MCF 10A (cell line): ENCODE measurements at regions not wholly inside any gene's neighbourhood (a gene's known extent, or its start where the extent isn't known, plus 50 kb on each side); places are given as distances from the start of the nearest gene placed in this dataset.

Source experiments
- BruUV-seq: library from RNA; stranded (reverse); fragments of 400-500 nt; replicated peaks from 2 replicates; lab custom pipeline; 2021; lab: Mats Ljungman, UMichigan
- CTCF ChIA-PET: fragments of 300-600 bp; sonication (Branson Sonifier 250); formaldehyde crosslinking; extraction: SDS; loops from one replicate; lab custom pipeline; 2021; ENCODE audit warnings: antibody characterized with exemption, inconsistent platforms; lab: Yijun Ruan, JAX
- POLR2A ChIA-PET: fragments of 300-600, 350-650 bp; sonication (Branson Sonifier 250); formaldehyde crosslinking; extraction: SDS; loops from one replicate; lab custom pipeline; 2020; ENCODE audit warnings: antibody characterized with exemption, inconsistent platforms; lab: Yijun Ruan, JAX
- DNase-seq: peaks from one replicate; pipeline ENCODE4 v3.0.0-alpha.2; 2018; ENCODE audit not compliant: unreplicated experiment
- H3K27ac Mint-ChIP-seq: one replicate; pipeline ENCODE4 v1.8.0; 2022; ENCODE audit warnings: mild to moderate bottlenecking, low read depth, mixed read lengths; ENCODE audit not compliant: unreplicated experiment
- H3K27me3 Mint-ChIP-seq: one replicate; pipeline ENCODE4 v1.8.0; 2022; ENCODE audit warnings: mixed read lengths; ENCODE audit not compliant: insufficient read depth, unreplicated experiment
- H3K36me3 Mint-ChIP-seq: one replicate; pipeline ENCODE4 v1.8.0; 2022; ENCODE audit warnings: mild to moderate bottlenecking, moderate library complexity, mixed read lengths; ENCODE audit not compliant: insufficient read depth, unreplicated experiment
- H3K4me1 Mint-ChIP-seq: one replicate; pipeline ENCODE4 v1.8.0; 2022; ENCODE audit warnings: mixed read lengths; ENCODE audit not compliant: insufficient read depth, unreplicated experiment
- H3K4me3 Mint-ChIP-seq: one replicate; pipeline ENCODE4 v1.8.0; 2022; ENCODE audit warnings: mild to moderate bottlenecking, moderate library complexity, mixed read lengths; ENCODE audit not compliant: unreplicated experiment
- H3K9me3 Mint-ChIP-seq: one replicate; pipeline ENCODE4 v1.8.0; 2022; ENCODE audit warnings: mixed read lengths; ENCODE audit not compliant: unreplicated experiment
- intact Hi-C: fragments of 100-400 bp; cut with micrococcal nuclease; formaldehyde crosslinking; loops from 2 replicates; pipeline ENCODE4 v1.14.1; 2022
- TF ChIP-seq, protein P1 (sequence below): fragments of 200-600 bp; IDR thresholded peaks from one replicate; pipeline ENCODE4 v1.8.0; 2022; ENCODE audit warnings: antibody characterized with exemption, mild to moderate bottlenecking; ENCODE audit not compliant: unreplicated experiment

DNA sequence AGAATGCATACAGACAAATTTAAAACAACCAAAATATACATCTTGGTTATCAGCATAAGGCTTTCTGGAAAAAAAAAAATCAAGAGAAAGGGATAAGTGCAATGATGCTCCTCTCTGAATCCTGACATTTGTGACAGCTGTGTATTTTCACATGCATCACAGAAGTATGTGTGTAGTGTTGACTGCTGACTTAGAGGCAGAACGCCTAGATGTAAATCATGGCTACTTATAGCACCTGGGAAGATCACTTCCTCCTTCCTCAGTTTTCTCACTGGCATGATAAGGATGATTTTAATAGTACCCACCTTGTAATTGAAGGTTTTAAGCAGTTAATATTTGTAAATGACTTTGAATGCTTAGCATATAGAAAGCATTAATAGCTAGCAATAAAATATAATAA is 112.5 kb downstream of the MRPL39 start:
- ChIA-PET CTCF (interaction anchor here (0.5 to 0.6 kb wide), 2 partner anchors 16 to 332 kb away, joined by 3 to 5 read pairs; no protein-coding TSS in a partner anchor), POLR2A (no interaction called here)
- H3K27me3 Mint-ChIP-seq: no peaks in the 10 kb centered on the region
- H3K4me3 Mint-ChIP-seq: no peak overlapping the region
- H3K9me3 Mint-ChIP-seq: no peaks in the 10 kb centered on the region
- peaks cover 7% of the 10 kb centered on the region for H3K36me3 Mint-ChIP-seq
- no TSS peak for BruUV-seq
- H3K27ac Mint-ChIP-seq: no peak overlapping the region
- TF ChIP-seq, protein P1, sequence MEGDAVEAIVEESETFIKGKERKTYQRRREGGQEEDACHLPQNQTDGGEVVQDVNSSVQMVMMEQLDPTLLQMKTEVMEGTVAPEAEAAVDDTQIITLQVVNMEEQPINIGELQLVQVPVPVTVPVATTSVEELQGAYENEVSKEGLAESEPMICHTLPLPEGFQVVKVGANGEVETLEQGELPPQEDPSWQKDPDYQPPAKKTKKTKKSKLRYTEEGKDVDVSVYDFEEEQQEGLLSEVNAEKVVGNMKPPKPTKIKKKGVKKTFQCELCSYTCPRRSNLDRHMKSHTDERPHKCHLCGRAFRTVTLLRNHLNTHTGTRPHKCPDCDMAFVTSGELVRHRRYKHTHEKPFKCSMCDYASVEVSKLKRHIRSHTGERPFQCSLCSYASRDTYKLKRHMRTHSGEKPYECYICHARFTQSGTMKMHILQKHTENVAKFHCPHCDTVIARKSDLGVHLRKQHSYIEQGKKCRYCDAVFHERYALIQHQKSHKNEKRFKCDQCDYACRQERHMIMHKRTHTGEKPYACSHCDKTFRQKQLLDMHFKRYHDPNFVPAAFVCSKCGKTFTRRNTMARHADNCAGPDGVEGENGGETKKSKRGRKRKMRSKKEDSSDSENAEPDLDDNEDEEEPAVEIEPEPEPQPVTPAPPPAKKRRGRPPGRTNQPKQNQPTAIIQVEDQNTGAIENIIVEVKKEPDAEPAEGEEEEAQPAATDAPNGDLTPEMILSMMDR: no peak
- intact Hi-C loops: no loop called here
- no peak for DNase-seq
- H3K4me1 Mint-ChIP-seq: peaks cover 7% of the 10 kb centered on the region

DNA sequence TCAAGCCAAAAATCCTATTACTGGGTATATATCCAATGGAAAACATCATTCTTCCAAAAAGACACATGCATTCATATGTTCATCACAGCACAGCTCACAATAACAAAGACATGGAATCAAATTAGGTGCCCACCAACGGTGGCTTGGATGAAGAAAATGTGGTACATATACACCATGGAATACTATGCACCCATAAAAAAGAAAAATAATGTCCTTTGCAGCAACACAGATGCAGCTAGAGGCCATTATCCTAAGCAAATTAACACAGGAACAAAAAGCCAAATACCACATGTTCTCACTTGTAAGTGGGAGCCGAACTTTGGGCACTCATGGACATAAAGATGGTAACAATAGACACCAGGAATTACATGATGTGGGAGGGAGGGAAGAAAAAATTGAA is 113.6 kb downstream of the MRPL39 start:
- ChIA-PET CTCF (no interaction called here), POLR2A (no interaction called here)
- Mint-ChIP-seq H3K4me3 (no peak overlapping the region), H3K27ac (no peak overlapping the region), H3K36me3 (peaks cover 7% of the 10 kb centered on the region), H3K9me3 (no peaks in the 10 kb centered on the region), H3K27me3 (no peaks in the 10 kb centered on the region), H3K4me1 (peaks cover 7% of the 10 kb centered on the region)
- TF ChIP-seq, protein P1: no peak
- BruUV-seq: no TSS peak
- no peak for DNase-seq
- intact Hi-C loops: no loop called here

DNA sequence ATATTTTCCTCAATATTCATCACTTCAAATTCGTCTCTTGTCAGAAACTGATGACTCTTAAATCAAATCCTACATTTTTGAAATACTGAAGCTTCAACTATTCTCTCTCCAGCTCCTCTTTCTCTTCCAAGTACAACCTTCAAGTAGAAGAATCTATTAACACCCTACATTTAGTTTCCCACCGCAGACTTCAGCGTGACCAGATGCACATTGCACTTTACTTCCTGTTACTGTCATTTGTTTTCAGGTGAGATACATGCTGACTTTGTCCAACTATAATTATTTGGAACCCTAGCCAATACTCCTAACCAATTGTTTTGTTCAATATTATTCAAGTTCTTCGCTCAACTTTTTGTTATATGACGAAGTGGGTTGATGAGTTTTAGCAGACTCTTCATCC is 116.0 kb downstream of the MRPL39 start:
- Mint-ChIP-seq H3K9me3 (no peaks in the 10 kb centered on the region), H3K27me3 (no peaks in the 10 kb centered on the region), H3K27ac (no peak overlapping the region), H3K4me3 (no peak overlapping the region), H3K4me1 (peaks cover 7% of the 10 kb centered on the region), H3K36me3 (peaks cover 7% of the 10 kb centered on the region)
- TF ChIP-seq, protein P1: no peak
- intact Hi-C loops: no loop called here
- no peak for DNase-seq
- ChIA-PET POLR2A (interaction anchor here (1.2 kb wide), 1 partner anchor 21 kb away, joined by 3 read pairs; no protein-coding TSS in a partner anchor), CTCF (no interaction called here)
- BruUV-seq: no TSS peak

DNA sequence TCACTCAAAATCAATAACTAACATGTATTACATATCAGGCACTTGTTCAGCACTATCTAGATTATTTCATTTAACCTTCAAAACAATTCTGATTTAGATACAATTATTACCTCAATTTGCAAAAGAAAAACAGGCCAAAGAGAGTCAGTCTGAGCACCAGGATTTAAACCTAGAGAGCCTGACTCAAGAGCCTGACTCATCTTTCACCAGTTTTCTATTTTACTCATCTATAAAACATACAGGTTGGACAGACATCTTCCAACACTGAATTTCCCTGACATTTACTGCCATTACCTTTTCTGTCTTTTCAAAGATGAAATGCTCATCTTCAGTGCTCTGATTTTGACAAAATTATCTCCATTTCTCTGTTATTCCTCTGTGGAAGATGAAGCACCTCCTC is 116.5 kb downstream of the MRPL39 start:
- ChIA-PET CTCF (no interaction called here), POLR2A (interaction anchor here (1.2 kb wide), 1 partner anchor 21 kb away, joined by 3 read pairs; no protein-coding TSS in a partner anchor)
- no peak for DNase-seq
- intact Hi-C loops: no loop called here
- Mint-ChIP-seq H3K4me1 (peaks cover 7% of the 10 kb centered on the region), H3K27ac (no peak overlapping the region), H3K9me3 (no peaks in the 10 kb centered on the region), H3K27me3 (no peaks in the 10 kb centered on the region), H3K36me3 (peaks cover 7% of the 10 kb centered on the region), H3K4me3 (no peak overlapping the region)
- no TSS peak for BruUV-seq
- TF ChIP-seq, protein P1: no peak
